Esophagus squamous epithelium (tissue), 5 donors: ENCODE measurements at regions not wholly inside any gene's neighbourhood (a gene's known extent, or its start where the extent isn't known, plus 50 kb on each side); places are given as distances from the start of the nearest gene placed in this dataset.
"Not testable (repeated sequence)": the region's sequence is repeated elsewhere in the genome, so short reads cannot be mapped to it uniquely, and the experiment has no call there.

Experiments used
- DNase-seq: peaks from one replicate; lab custom pipeline; 2025; lab: John Stamatoyannopoulos, UW
- H3K27ac ChIP-seq, 4 donors: fragments of 200-600 bp; sonication (generic); one replicate each; pipeline ENCODE4 v1.5.1; 2016 to 2019; ENCODE audit warnings: mild to moderate bottlenecking in 1 of 4
- H3K27me3 ChIP-seq, 4 donors: fragments of 200-600 bp; sonication (generic); 1 replicate in 3 of 4; 2 replicates in 1 of 4; pipeline versions ENCODE4 v1.5.1 to v1.6.0; 2017 to 2021; ENCODE audit warnings: antibody characterized with exemption in 1 of 4
- H3K36me3 ChIP-seq, 3 donors: fragments of 200-600 bp; sonication (generic); one replicate each; pipeline ENCODE4 v1.5.1; 2016 to 2019
- H3K4me1 ChIP-seq, 3 donors: fragments of 200-600 bp; sonication (generic); one replicate each; pipeline ENCODE4 v1.5.1; 2017 to 2019
- H3K4me3 ChIP-seq, 4 donors: fragments of 200-600 bp; sonication (generic); 1 replicate in 3 of 4; 2 replicates in 1 of 4; pipeline ENCODE4 v1.5.1; 2016 to 2019; ENCODE audit warnings: mild to moderate bottlenecking in 2 of 4, moderate library complexity in 1 of 4
- H3K9me3 ChIP-seq, 3 donors: fragments of 200-600 bp; sonication (generic); one replicate each; pipeline ENCODE4 v1.5.1; 2016 to 2019
- POLR2A ChIP-seq, 4 donors: fragments of 450-650 bp; IDR thresholded peaks; one replicate each; pipeline ENCODE4 v1.6.1; 2017; ENCODE audit warnings: antibody characterized with exemption in 4 of 4, mild to moderate bottlenecking in 4 of 4, moderate library complexity in 3 of 4
- WGBS, 2 donors: methylation state at CpG; one replicate each; pipeline ENCODE4 v1.1.5; 2018; 5-methylcytosine and 5-hydroxymethylcytosine counted together
- intact Hi-C: fragments of 100-400 bp; cut with DNase I; formaldehyde crosslinking; loops from one replicate; pipeline ENCODE4 v1.15.0; 2022
- TF ChIP-seq, protein P1 (sequence below), 6 experiments: fragments of 450-650 bp in 4 of 6; fragments of 200-600 bp in 2 of 6; sonication (generic) in 2 of 6; IDR thresholded peaks; one replicate each; pipeline ENCODE4 v1.5.1; 2016 to 2019; ENCODE audit warnings: antibody characterized with exemption in 6 of 6, mild to moderate bottlenecking in 4 of 6, moderate library complexity in 4 of 6
- donor health status: DM: yes; HTN: yes; CAD: no.

DNA sequence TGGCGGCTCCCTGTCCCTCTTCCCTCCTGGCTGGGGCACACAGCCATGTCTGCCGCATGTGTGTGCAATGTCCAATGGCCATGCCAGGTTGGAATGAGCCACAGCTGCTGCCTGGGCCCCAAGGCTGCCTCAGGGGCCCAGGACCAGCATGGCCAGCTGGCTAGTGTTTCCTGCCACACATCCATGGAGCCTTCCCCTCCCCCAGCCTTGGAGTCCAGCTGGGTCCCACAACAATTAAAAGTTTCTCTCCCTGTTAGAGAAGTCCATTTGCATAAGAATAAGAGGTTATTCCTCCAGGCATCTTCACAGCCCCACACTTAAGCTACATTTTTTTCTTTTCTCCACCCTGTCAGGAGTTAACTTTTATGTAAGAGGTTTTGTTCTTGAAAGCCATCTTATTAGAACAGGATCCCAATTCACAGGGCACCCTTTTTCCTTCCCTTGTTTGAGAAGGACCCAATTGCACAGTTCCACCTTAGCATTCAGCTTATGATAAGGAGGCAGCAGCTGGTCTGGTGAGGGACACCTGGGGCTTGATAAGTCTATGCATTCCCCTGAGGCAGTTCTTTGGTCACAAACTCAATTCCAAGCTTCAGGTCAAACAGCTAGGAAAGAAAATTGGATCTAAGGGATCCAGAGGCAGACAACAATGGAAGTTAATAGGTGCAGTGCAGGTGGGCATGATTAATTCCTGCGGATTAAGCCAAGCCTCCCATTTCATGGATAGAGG lies 963.3 kb upstream of the GRIA3 start:
- DNase-seq = no peak
- intact Hi-C loops = no loop called here
- TF ChIP-seq POLR2A (IDR thresholded peaks at IDR 0.05) = no peak
- TF ChIP-seq, protein P1, sequence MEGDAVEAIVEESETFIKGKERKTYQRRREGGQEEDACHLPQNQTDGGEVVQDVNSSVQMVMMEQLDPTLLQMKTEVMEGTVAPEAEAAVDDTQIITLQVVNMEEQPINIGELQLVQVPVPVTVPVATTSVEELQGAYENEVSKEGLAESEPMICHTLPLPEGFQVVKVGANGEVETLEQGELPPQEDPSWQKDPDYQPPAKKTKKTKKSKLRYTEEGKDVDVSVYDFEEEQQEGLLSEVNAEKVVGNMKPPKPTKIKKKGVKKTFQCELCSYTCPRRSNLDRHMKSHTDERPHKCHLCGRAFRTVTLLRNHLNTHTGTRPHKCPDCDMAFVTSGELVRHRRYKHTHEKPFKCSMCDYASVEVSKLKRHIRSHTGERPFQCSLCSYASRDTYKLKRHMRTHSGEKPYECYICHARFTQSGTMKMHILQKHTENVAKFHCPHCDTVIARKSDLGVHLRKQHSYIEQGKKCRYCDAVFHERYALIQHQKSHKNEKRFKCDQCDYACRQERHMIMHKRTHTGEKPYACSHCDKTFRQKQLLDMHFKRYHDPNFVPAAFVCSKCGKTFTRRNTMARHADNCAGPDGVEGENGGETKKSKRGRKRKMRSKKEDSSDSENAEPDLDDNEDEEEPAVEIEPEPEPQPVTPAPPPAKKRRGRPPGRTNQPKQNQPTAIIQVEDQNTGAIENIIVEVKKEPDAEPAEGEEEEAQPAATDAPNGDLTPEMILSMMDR (IDR thresholded peaks at IDR 0.05) = no peak
- H3K9me3 ChIP-seq = no peaks in the 10 kb centered on the region
- H3K4me3 ChIP-seq = no peak overlapping the region
- no peaks in the 10 kb centered on the region for H3K4me1 ChIP-seq
- no peak overlapping the region for H3K27ac ChIP-seq
- WGBS, 2 donors = 10 to 46% methylated on average over 1 to 3 of the region's 3 CpGs
- H3K27me3 ChIP-seq = no peaks in the 10 kb centered on the region
- no peaks in the 10 kb centered on the region for H3K36me3 ChIP-seq

DNA sequence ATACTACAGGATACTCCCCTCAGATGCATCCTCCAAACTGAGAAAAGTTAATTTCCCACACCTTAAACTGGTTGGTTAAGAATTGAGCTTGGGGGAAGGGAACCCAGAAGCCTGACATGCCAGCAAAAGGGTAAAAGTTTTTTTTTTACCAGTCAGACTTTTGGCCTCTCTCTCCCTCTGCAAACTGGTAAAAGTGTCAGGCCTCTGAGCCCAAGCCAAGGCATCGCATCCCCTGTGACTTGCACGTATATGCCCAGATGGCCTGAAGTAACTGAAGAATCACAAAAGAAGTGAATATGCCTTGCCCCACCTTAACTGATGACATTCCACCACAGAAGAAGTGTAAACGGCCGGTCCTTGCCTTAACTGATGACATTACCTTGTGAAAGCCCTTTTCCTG lies 962.3 kb upstream of the GRIA3 start:
- H3K4me1 ChIP-seq = not testable (repeated sequence)

DNA sequence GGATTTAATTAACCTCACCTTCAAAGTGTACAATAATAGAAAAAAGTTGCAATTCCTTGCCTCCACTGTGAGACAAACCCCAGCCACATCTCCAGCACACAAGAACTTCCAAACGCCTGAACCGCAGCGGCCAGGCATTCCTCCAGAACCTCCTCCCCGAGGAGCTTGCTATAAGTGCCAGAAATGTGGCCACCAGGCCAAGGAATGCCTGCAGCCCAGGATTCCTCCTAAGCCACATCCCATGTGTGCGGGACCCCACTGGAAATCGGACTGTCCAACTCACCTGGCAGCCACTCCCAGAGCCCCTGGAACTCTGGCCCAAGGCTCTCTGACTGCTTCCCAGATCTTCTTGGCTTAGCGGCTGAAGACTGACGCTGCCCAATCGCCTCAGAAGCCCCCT lies 959.9 kb upstream of the GRIA3 start:
- H3K9me3 ChIP-seq, H3K27ac ChIP-seq, H3K4me3 ChIP-seq, H3K36me3 ChIP-seq, H3K27me3 ChIP-seq, intact Hi-C loops, DNase-seq, H3K4me1 ChIP-seq: not testable (repeated sequence)
- 77 to 100% methylated on average over 2 to 4 of the region's 9 CpGs for WGBS, 2 donors

More for the DNA sequence above, 962.3 kb upstream of the GRIA3 start:
- DNase-seq, H3K36me3 ChIP-seq, H3K4me3 ChIP-seq, H3K27ac ChIP-seq, H3K9me3 ChIP-seq, H3K27me3 ChIP-seq, intact Hi-C loops: not testable (repeated sequence)
- WGBS, 2 donors = 10 to 28% methylated on average over 2 to 4 of the region's 4 CpGs

DNA sequence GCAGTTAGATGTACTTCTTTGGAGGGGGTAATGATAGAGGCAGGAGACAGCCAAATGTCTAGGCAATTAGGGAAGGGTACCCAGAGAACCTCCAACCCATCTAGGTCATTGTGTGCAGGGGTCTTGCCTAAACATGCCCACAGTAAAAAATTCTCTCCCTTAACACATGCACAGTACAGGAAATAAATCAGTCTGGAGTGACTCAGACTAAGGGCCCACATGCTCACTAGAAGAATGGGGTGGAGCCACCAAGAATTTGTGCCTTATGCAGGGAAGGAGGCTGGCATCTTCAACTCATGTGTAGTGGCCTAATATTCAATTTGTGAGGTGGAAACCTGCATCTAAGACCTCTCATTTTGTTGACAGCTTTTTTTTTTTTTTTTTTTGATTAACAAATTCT lies 945.3 kb upstream of the GRIA3 start:
- intact Hi-C loops = no loop called here
- Histone ChIP-seq H3K9me3 (no peaks in the 10 kb centered on the region), H3K27me3 (no peaks in the 10 kb centered on the region), H3K4me1 (no peaks in the 10 kb centered on the region), H3K27ac (no peak overlapping the region), H3K36me3 (no peaks in the 10 kb centered on the region), H3K4me3 (no peak overlapping the region)
- no peak for DNase-seq
- TF ChIP-seq, protein P1 (IDR thresholded peaks at IDR 0.05) = no peak
- no peak for TF ChIP-seq POLR2A (IDR thresholded peaks at IDR 0.05)

DNA sequence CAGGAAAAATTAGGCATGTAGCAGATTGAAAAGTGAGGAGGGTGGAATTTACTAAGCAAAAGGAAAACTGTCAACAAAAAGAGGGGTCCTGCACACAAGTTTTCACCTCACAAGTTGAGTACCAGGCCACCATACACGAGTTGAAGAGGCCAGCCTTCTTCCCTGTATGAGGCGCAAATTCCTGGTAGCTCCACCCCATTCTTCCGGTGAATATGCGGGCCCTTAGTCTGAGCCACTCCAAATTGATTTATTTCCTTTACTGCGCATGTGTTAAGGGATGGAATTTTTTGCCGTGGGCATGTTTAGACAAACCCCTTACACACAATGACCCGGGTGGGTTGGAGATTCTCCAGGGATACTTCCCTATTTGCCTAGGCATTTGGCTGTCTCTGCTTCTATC lies 942.1 kb upstream of the GRIA3 start:
- Histone ChIP-seq H3K4me1 (no peaks in the 10 kb centered on the region), H3K4me3 (no peak overlapping the region), H3K36me3 (no peaks in the 10 kb centered on the region), H3K27ac (no peak overlapping the region), H3K27me3 (no peaks in the 10 kb centered on the region), H3K9me3 (no peaks in the 10 kb centered on the region)
- no peak for DNase-seq
- intact Hi-C loops = no loop called here
- 49 to 68% methylated on average over 7 of the region's 7 CpGs for WGBS, 2 donors
- TF ChIP-seq, protein P1 (IDR thresholded peaks at IDR 0.05) = no peak
- no peak for TF ChIP-seq POLR2A (IDR thresholded peaks at IDR 0.05)

DNA sequence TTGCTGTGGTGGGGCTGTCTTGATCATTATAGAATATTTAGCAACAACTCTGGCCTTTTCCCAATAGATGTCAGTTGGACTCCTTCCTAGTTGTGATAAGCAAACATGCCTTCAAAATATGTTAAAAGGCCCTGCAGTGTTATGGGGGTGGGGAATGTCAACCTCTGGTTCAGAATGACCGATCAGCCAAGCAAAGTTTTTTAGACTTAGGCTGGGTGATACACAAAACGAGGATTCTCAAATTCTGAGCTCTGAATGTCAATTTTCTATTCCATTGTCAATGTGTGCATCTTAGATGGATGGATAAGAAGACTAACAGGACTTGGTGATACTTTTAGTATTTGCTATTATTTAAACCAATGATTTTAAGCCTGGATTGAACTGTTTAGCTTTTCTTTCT lies 940.0 kb upstream of the GRIA3 start:
- 59 to 71% methylated on average over 2 of the region's 2 CpGs for WGBS, 2 donors
- no peaks in the 10 kb centered on the region for H3K36me3 ChIP-seq
- DNase-seq = no peak
- H3K9me3 ChIP-seq = no peaks in the 10 kb centered on the region
- no peaks in the 10 kb centered on the region for H3K4me1 ChIP-seq
- H3K27me3 ChIP-seq = no peaks in the 10 kb centered on the region
- no peak overlapping the region for H3K27ac ChIP-seq
- TF ChIP-seq POLR2A (IDR thresholded peaks at IDR 0.05) = no peak
- TF ChIP-seq, protein P1 (IDR thresholded peaks at IDR 0.05) = no peak
- H3K4me3 ChIP-seq = no peak overlapping the region
- intact Hi-C loops = no loop called here
